HG03066 (cell line): ENCODE measurements at regions not wholly inside any gene's neighbourhood (a gene's known extent, or its start where the extent isn't known, plus 50 kb on each side); places are given as distances from the start of the nearest gene placed in this dataset.
"Not testable (repeated sequence)": the region's sequence is repeated elsewhere in the genome, so short reads cannot be mapped to it uniquely, and the experiment has no call there.

Experiments
- ATAC-seq: cut with Tn5 transposase; IDR thresholded peaks from one replicate; pipeline ENCODE4 v1.9.1; 2021; ENCODE audit warnings: low read depth; ENCODE audit not compliant: unreplicated experiment

GRCh38 chr18:22691946-22692710, 241.0 kb upstream of the RBBP8 start:
- no peak for ATAC-seq

DNA sequence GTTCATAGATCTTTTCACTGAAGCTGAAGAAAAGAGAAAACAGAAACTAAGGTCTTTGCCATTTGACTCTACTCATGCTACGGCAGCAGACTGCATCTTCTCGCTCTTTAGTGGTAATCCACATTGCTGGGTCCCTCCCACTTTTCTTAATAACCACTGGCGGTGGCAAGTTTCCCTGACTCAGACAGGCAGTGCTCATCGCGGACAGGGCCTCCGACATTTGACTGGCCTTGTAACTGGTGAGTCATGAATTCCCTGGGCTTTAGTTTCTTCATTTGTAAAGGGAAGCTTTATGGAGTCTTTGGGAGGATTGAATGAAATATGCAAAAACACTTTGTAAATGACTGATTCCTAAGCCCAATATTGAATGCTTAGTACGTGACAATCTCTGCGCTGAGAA, 238.2 kb upstream of the RBBP8 start:
- ATAC-seq, result no peak

- no peak for ATAC-seq
Measured at GRCh38 chr18:22695674-22696073, 237.5 kb upstream of the RBBP8 start.

- ATAC-seq, result no peak
Measured at GRCh38 chr18:22697561-22697960, 235.6 kb upstream of the RBBP8 start.

- no peak for ATAC-seq
Measured at GRCh38 chr18:22698711-22699110, 234.4 kb upstream of the RBBP8 start.

GRCh38 chr18:22699629-22700028, 233.5 kb upstream of the RBBP8 start:
- ATAC-seq, result no peak

- no peak for ATAC-seq
Measured at GRCh38 chr18:22700920-22701319, 232.2 kb upstream of the RBBP8 start.

DNA sequence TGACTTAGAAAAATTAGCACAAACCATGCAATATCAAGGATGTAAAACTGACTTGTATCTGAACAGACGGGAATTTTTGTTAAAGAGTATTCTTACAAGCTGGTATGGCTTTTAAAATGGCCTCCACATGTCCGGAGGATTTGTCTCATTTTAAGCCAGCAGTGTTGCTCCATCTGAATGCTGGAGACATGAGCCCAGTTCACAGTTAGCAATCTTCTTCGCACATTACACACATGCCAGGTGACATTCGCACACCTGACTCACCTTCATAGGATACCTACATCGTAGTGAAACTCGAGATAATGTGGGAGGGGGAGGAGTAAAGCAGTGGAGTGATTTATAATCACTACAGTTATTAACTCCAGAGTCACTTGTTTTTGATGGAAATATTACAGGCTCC, 231.8 kb upstream of the RBBP8 start:
- no peak for ATAC-seq

DNA sequence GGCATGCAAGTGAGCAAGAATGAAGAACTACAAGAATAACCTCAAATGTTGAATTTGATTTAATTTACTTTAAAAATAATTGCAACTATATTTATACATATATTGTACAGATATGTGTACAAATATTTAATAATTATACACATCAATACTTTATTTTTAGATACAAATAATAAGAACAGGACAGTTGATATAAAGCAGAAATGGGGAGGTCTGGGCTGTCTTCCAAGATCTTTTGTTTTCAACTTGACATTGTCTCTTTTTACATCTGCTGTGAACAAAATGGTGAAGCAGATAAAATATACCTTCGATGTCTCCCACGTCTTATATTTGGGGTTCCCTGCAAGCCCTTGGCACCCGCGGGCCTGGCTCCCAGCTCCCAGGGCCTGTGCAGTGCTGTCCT, 231.3 kb upstream of the RBBP8 start:
- ATAC-seq, result no peak

DNA sequence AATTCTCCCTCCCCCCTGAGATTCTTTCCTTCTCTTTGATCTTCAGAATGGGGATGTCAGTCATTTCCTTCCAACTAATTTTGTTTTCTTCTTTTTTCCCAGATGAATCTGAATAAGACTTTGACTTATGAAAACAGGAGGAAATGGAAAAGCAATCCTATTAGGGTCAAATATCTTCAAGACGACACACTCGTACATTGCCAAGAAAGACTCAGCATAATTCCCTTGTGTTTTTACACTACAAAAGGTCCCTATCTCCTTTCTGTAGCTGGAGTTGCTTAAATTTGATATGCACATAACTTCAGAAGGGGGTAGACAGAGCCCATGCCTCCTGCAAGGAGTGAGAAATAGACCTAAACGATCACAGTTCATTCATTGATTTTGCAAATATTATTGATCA, 230.3 kb upstream of the RBBP8 start:
- ATAC-seq, result no peak

- no peak for ATAC-seq
Measured at GRCh38 chr18:22703883-22704585, 229.1 kb upstream of the RBBP8 start.

DNA sequence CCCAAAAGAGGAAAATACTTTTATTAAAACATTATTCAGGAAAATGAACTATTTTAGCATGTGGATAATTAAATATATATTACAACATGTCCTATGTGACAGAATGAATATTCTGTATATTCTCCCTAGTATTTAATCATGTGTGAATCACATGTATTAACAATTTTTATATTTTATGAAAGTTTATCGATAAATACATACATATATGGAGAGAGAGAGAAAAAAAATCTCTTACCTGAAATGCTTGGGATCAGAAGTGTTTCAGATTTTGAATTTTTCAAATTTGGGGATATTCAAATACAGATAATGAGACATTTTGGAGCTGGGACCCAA, 228.6 kb upstream of the RBBP8 start:
- no peak for ATAC-seq

GRCh38 chr18:22705328-22705727, 227.8 kb upstream of the RBBP8 start:
- ATAC-seq, result no peak

DNA sequence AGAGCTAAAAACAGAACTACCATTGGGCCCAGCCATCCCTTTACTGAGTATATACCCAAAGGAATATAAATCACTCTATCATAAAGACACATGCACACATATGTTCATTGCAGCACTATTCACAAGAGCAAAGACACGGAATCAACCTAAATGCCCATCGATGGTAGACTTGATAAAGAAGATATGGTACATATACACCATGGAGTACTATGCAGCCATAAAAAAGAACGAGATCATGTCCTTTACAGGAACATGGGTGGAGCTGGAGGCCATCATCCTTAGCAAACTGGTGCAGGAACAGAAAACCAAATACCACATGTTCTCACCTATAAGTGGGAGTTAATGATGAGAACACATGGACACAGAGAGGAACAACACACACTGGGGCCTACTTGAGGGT, 227.1 kb upstream of the RBBP8 start:
- ATAC-seq, result not testable (repeated sequence)

DNA sequence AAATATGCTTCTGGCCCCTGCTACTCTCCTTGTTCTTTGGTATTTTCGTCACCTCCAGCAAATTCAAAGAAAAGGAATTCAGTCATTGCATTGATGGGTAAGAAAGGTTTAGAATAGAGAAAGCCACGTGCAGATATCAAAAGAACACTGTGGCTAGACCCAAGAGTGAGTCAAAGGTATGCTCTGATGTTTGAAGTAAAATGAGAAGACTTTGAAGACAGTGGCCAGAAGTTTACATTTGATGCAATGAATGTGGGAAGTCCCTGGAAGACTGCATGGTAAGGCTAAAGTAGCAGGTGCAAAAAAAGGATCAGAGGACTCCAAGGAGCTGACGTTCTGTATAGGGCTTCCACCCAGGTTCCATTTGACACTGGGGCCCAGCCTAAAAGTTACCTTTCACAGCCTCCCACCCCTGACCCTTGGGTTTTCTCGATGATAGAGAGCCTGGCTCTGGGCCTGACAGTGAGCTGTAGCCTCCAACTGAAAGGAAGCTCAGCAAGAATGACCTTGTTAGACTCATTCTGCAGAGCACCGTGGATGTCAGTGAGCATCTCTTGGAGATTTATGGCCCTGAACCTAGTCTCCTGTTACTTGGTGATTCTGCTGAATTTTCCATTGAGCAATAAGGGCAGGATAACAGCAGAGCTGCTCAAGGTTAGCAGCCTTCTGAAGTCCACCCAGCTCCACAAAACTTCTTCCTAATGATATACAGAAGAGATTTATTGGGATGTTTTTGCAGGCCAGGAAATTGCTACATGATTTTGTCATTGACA, 223.7 kb upstream of the RBBP8 start:
- no peak for ATAC-seq

- no peak for ATAC-seq
Measured at GRCh38 chr18:22710673-22711191, 222.4 kb upstream of the RBBP8 start.

- no peak for ATAC-seq
Measured at GRCh38 chr18:22711192-22711685, 221.9 kb upstream of the RBBP8 start.

DNA sequence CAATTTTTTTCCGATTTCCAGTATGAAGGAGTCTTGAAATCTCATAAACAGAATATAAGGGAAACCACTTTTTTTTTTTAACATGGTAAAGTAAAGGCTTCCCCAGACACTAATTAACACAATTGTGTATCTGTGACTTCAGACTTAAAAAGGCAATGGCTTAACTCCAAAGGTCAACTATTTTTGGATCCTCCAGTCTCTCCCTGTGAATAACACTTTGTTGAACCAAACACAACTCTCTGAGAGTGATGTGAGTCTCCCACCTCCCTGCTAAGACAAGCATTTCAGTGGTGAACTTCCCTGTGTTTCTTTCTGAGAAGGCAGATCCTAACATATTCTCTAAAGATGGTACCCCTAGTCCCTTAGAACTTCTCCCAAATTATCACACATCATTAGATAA, 219.6 kb upstream of the RBBP8 start:
- no peak for ATAC-seq

- ATAC-seq, result not testable (repeated sequence)
Measured at GRCh38 chr18:22717536-22717935, 215.6 kb upstream of the RBBP8 start.

DNA sequence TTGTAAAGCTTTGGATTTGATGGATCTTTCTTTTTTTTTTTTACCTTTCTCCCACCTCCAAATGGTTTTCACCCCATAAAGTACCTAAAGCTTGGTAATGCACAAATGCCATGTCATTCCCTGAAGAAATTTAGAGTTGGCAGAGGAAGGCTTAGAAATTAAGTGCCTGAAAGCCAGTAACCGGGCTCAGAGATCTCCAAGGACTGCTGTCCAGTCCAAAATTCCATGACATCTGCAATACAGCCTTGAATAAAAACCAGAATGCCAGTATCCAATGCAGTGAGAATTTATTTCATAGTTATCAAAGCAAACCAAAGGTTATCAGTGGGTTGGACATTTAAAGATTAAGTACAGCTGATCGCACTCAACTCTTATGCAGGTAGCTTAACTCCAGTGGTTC, 209.9 kb upstream of the RBBP8 start:
- ATAC-seq, result no peak

DNA sequence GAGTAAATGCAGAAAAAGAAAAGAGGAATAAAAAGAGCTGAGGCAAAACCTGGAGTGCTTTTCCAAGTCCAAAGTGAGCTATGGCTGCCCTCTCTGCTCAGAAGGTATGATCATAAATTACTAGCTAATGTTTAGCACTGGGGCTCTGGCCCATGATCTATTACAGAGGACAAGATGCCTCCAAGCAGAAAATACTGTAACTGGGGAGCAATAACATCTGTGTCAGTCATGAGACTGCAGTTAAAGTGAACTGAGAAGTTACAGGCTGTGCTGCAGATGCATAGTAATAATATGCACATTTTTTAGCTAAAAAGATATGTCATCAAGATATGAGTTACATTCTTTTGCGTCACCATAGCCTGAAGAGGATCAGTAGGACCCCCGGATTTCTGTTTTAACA, 209.4 kb upstream of the RBBP8 start:
- ATAC-seq, result no peak
